ENCODE measurements at regions not wholly inside any gene's neighbourhood (a gene's known extent, or its start where the extent isn't known, plus 50 kb on each side); places are given as distances from the start of the nearest gene placed in this dataset.

- H3K4me1 ChIP-seq (ENCODE audit: insufficient read depth, low read length), result no peaks in the 10 kb centered on the region
- no peak overlapping the region for H3K27ac ChIP-seq (ENCODE audit: low read depth, low read length)
- H3K36me3 ChIP-seq (ENCODE audit: insufficient read depth, low read length), result no peaks in the 10 kb centered on the region
- H3K27me3 ChIP-seq (ENCODE audit: insufficient read depth, low read length), result no peaks in the 10 kb centered on the region
- no peak overlapping the region for H3K4me2 ChIP-seq (ENCODE audit: insufficient read depth, low read length)
- no peaks in the 10 kb centered on the region for H4K20me1 ChIP-seq (ENCODE audit: insufficient read depth, low read length)
- no peak overlapping the region for H3K4me3 ChIP-seq (ENCODE audit: insufficient read depth, low read length)
- DNase-seq (ENCODE audit: insufficient read length, low spot score, missing footprints), result no peak
- no peak for TF ChIP-seq CTCF (IDR thresholded peaks at IDR 0.05; ENCODE audit: extremely low read depth, low read depth, low read length)
- H3K9me3 ChIP-seq (ENCODE audit: low read depth, low read length), result no peaks in the 10 kb centered on the region
- no peak overlapping the region for H2AFZ ChIP-seq (ENCODE audit: low read length)
- no peaks in the 10 kb centered on the region for H3K79me2 ChIP-seq (ENCODE audit: insufficient read depth, low read length)
Measured at GRCh38 chr5:74469234-74469994, 171.1 kb downstream of the ENC1 start.

- H3K36me3 ChIP-seq (ENCODE audit: insufficient read depth, low read length), result no peaks in the 10 kb centered on the region
- no peak for TF ChIP-seq CTCF (IDR thresholded peaks at IDR 0.05; ENCODE audit: extremely low read depth, low read depth, low read length)
- no peaks in the 10 kb centered on the region for H3K4me1 ChIP-seq (ENCODE audit: insufficient read depth, low read length)
- H3K4me2 ChIP-seq (ENCODE audit: insufficient read depth, low read length), result no peak overlapping the region
- no peaks in the 10 kb centered on the region for H3K79me2 ChIP-seq (ENCODE audit: insufficient read depth, low read length)
- H3K4me3 ChIP-seq (ENCODE audit: insufficient read depth, low read length), result no peak overlapping the region
- H2AFZ ChIP-seq (ENCODE audit: low read length), result no peak overlapping the region
- DNase-seq (ENCODE audit: insufficient read length, low spot score, missing footprints), result no peak
- no peaks in the 10 kb centered on the region for H3K27me3 ChIP-seq (ENCODE audit: insufficient read depth, low read length)
- H3K9me3 ChIP-seq (ENCODE audit: low read depth, low read length), result no peaks in the 10 kb centered on the region
- H4K20me1 ChIP-seq (ENCODE audit: insufficient read depth, low read length), result no peaks in the 10 kb centered on the region
- H3K27ac ChIP-seq (ENCODE audit: low read depth, low read length), result no peak overlapping the region
Measured at GRCh38 chr5:74468421-74468820, 172.1 kb downstream of the ENC1 start.

- Histone ChIP-seq H4K20me1 (ENCODE audit: insufficient read depth, low read length) (no peaks in the 10 kb centered on the region), H3K79me2 (ENCODE audit: insufficient read depth, low read length) (no peaks in the 10 kb centered on the region), H2AFZ (ENCODE audit: low read length) (no peak overlapping the region), H3K4me2 (ENCODE audit: insufficient read depth, low read length) (no peak overlapping the region), H3K27ac (ENCODE audit: low read depth, low read length) (no peak overlapping the region), H3K27me3 (ENCODE audit: insufficient read depth, low read length) (peaks cover 7% of the 10 kb centered on the region), H3K4me3 (ENCODE audit: insufficient read depth, low read length) (no peak overlapping the region), H3K36me3 (ENCODE audit: insufficient read depth, low read length) (no peaks in the 10 kb centered on the region), H3K4me1 (ENCODE audit: insufficient read depth, low read length) (no peaks in the 10 kb centered on the region), H3K9me3 (ENCODE audit: low read depth, low read length) (no peaks in the 10 kb centered on the region)
- DNase-seq (ENCODE audit: insufficient read length, low spot score, missing footprints), result no peak
- no peak for TF ChIP-seq CTCF (IDR thresholded peaks at IDR 0.05; ENCODE audit: extremely low read depth, low read depth, low read length)
Measured at GRCh38 chr5:74465724-74466123, 174.8 kb downstream of the ENC1 start.

- Histone ChIP-seq H3K27ac (ENCODE audit: low read depth, low read length) (no peak overlapping the region), H4K20me1 (ENCODE audit: insufficient read depth, low read length) (no peaks in the 10 kb centered on the region), H3K27me3 (ENCODE audit: insufficient read depth, low read length) (peaks cover 7% of the 10 kb centered on the region), H3K4me2 (ENCODE audit: insufficient read depth, low read length) (no peak overlapping the region), H2AFZ (ENCODE audit: low read length) (no peak overlapping the region), H3K79me2 (ENCODE audit: insufficient read depth, low read length) (no peaks in the 10 kb centered on the region), H3K4me1 (ENCODE audit: insufficient read depth, low read length) (no peaks in the 10 kb centered on the region), H3K9me3 (ENCODE audit: low read depth, low read length) (no peaks in the 10 kb centered on the region), H3K4me3 (ENCODE audit: insufficient read depth, low read length) (no peak overlapping the region), H3K36me3 (ENCODE audit: insufficient read depth, low read length) (no peaks in the 10 kb centered on the region)
- no peak for DNase-seq (ENCODE audit: insufficient read length, low spot score, missing footprints)
- TF ChIP-seq CTCF (IDR thresholded peaks at IDR 0.05; ENCODE audit: extremely low read depth, low read depth, low read length), result no peak
Measured at GRCh38 chr5:74464512-74465209, 175.9 kb downstream of the ENC1 start.
